ENCODE measurements at regions not wholly inside any gene's neighbourhood (a gene's known extent, or its start where the extent isn't known, plus 50 kb on each side); places are given as distances from the start of the nearest gene placed in this dataset.

GRCh38 chr18:60966876-60967275 is 366.4 kb upstream of the CDH20 start:
- FAIRE-seq, result no peak
- TF ChIP-seq JUN (IDR thresholded peaks at IDR 0.05; ENCODE audit: low read depth, low read length) (no peak), ATF3 (IDR thresholded peaks at IDR 0.05; ENCODE audit: insufficient read depth, low read depth, low read length) (no peak), SRF (IDR thresholded peaks at IDR 0.05; ENCODE audit: low read depth, low read length) (no peak), RFX5 (IDR thresholded peaks at IDR 0.05; ENCODE audit: borderline replicate concordance, low read depth, low read length) (no peak), BACH1 (IDR thresholded peaks at IDR 0.05; ENCODE audit: low read length) (no peak), CBX8 (IDR thresholded peaks at IDR 0.05; ENCODE audit: borderline replicate concordance, low read depth, low read length) (no peak), HDAC2 (IDR thresholded peaks at IDR 0.05; ENCODE audit: borderline replicate concordance in 1 of 2, low read depth in 2 of 2, low read length in 2 of 2) (no peak), POLR2A (IDR thresholded peaks at IDR 0.05; ENCODE audit: control extremely low read depth in 1 of 2, low read depth in 2 of 2, low read length in 2 of 2) (no peak), RBBP5 (IDR thresholded peaks at IDR 0.05; ENCODE audit: borderline replicate concordance, low read depth, low read length) (no peak)

More at GRCh38 chr18:60966876-60967275, 366.4 kb upstream of the CDH20 start:
- Histone ChIP-seq H3K9ac (replicated peaks in 1 of 4; ENCODE audit: extremely low read depth in 1 of 4, low read depth in 3 of 4, low read length in 3 of 4) (no peak overlapping the region), H2BK5ac (ENCODE audit: low read depth, low read length) (no peak overlapping the region), H2BK12ac (ENCODE audit: low read depth, low read length) (no peak overlapping the region), H4K8ac (ENCODE audit: extremely low read depth, insufficient read depth, low read length) (no peak overlapping the region), H3K4me2 (ENCODE audit: insufficient read depth in 1 of 2, low read depth in 2 of 2, low read length in 2 of 2) (no peak overlapping the region), H3K4me1 (replicated peaks in 1 of 4; ENCODE audit: control insufficient read depth in 3 of 4, insufficient read depth in 4 of 4, low read length in 3 of 4) (no peaks in the 10 kb centered on the region), H3K79me1 (ENCODE audit: low read depth, low read length) (no peaks in the 10 kb centered on the region), H3K4me3 (ENCODE audit: extremely low read depth in 1 of 4, insufficient read depth in 2 of 4, low read depth in 3 of 4, low read length in 4 of 4) (no peak overlapping the region), H2AK5ac (ENCODE audit: low read depth, low read length) (no peak overlapping the region), H4K20me1 (replicated peaks in 1 of 2; ENCODE audit: control insufficient read depth in 1 of 2, insufficient read depth in 2 of 2, low read length in 2 of 2) (no peaks in the 10 kb centered on the region), H3K4ac (replicated peaks; ENCODE audit: insufficient read length, low read depth, low read length) (no peak overlapping the region), H4K91ac (replicated peaks; ENCODE audit: insufficient read length, low read length) (no peak overlapping the region), H2AFZ (ENCODE audit: low read length) (no peak overlapping the region), H2BK20ac (ENCODE audit: low read length) (no peak overlapping the region), H3K18ac (ENCODE audit: extremely low read depth, low read length) (no peak overlapping the region), H2BK15ac (ENCODE audit: low read length) (no peak overlapping the region), H2BK120ac (replicated peaks; ENCODE audit: low read depth, low read length) (no peak overlapping the region), H3K27ac (ENCODE audit: low read depth, low read length) (no peak overlapping the region), H3K23me2 (ENCODE audit: low read depth, low read length) (no peaks in the 10 kb centered on the region), H3K27me3 (replicated peaks in 1 of 4; ENCODE audit: control insufficient read depth in 3 of 4, extremely low read depth in 1 of 4, insufficient read depth in 3 of 4, low read length in 3 of 4) (no peaks in the 10 kb centered on the region), H3K23ac (ENCODE audit: insufficient read length) (no peak overlapping the region), H4K5ac (ENCODE audit: insufficient read length, low read depth, low read length) (no peak overlapping the region), H3K9me3 (ENCODE audit: insufficient read depth in 2 of 2, low read depth in 1 of 2, low read length in 1 of 2) (peaks cover 0 to 5% of the 10 kb centered on the region in 2 experiments; a peak in 1 of 4 replicates), H3K79me2 (ENCODE audit: control insufficient read depth in 1 of 2, insufficient read depth in 2 of 2, low read length in 2 of 2) (no peaks in the 10 kb centered on the region), H3K36me3 (ENCODE audit: control insufficient read depth in 2 of 4, insufficient read depth in 4 of 4, low read length in 3 of 4) (no peaks in the 10 kb centered on the region), H3K56ac (replicated peaks; ENCODE audit: insufficient read length, low read depth, low read length) (no peak overlapping the region), H3K14ac (ENCODE audit: insufficient read length) (no peak overlapping the region)
- DNase-seq (ENCODE audit: low read depth in 1 of 2, low spot score in 2 of 2), result no peak
- ChIA-PET CTCF (ENCODE audit: partially characterized antibody) (no interaction called here), POLR2A (ENCODE audit: partially characterized antibody) (no interaction called here)
- 91% methylated on average over 2 of the region's 2 CpGs; no CpG with 5 or more reads in 1 of the 2 experiments for WGBS, 2 experiments (ENCODE audit: extremely low coverage in 1 of 2, insufficient coverage in 1 of 2, insufficient read length in 1 of 2, insufficient replicate concordance in 2 of 2, low coverage in 1 of 2, low lambda C conversion rate in 2 of 2, missing lambda C conversion rate in 1 of 2)

Data from H1 (cell line).